Fibroblast of lung (primary cell): ENCODE measurements at regions not wholly inside any gene's neighbourhood (a gene's known extent, or its start where the extent isn't known, plus 50 kb on each side); places are given as distances from the start of the nearest gene placed in this dataset.

ENCODE experiments used
- EZH2 ChIP-seq: IDR thresholded peaks from 2 replicates; pipeline ENCODE4 v1.5.1; 2012; ENCODE audit warnings: low read length, control low read depth, mild to moderate bottlenecking; ENCODE audit errors: missing control alignments
- TF ChIP-seq, protein P1 (sequence below), 2 donors: IDR thresholded peaks in 1 of 2; conservative IDR thresholded peaks in 1 of 2; 1 replicate in 1 of 2; 2 replicates in 1 of 2; pipeline ENCODE4 v1.5.1; 2011 to 2012; ENCODE audit warnings: low read length in 2 of 2, control low read depth in 1 of 2, inconsistent platforms in 1 of 2, low read depth in 1 of 2, mild to moderate bottlenecking in 1 of 2

DNA sequence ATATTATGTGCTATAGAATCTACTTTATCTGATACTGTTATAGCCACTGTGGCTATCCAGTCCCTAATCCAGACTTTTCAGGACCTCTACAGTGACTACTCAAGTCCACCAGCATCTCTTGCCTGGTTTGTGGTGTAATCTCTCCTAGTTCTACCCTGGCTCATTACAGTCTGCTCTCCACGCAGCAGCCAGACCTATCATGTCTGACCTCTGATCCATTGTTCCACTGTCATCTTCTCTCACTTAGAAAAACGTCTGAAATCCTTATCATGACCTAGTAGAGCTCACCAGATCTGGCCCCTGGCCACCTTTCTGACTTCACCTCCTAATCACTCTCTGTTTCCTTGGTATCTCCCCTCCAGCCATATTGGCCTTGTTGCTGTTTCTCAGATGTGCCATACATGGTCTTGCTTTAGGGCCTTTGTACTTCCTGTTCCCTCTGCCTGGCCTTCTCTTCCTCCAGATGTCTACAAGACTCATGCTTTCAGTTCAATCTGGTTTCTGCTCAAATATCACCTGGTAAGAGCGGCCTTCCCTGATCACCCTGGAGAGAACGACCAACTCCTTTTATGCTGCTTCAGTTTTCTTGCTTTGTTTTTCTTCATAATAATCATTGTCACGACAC lies 475.5 kb downstream of the AACS start:
- TF ChIP-seq, protein P1, sequence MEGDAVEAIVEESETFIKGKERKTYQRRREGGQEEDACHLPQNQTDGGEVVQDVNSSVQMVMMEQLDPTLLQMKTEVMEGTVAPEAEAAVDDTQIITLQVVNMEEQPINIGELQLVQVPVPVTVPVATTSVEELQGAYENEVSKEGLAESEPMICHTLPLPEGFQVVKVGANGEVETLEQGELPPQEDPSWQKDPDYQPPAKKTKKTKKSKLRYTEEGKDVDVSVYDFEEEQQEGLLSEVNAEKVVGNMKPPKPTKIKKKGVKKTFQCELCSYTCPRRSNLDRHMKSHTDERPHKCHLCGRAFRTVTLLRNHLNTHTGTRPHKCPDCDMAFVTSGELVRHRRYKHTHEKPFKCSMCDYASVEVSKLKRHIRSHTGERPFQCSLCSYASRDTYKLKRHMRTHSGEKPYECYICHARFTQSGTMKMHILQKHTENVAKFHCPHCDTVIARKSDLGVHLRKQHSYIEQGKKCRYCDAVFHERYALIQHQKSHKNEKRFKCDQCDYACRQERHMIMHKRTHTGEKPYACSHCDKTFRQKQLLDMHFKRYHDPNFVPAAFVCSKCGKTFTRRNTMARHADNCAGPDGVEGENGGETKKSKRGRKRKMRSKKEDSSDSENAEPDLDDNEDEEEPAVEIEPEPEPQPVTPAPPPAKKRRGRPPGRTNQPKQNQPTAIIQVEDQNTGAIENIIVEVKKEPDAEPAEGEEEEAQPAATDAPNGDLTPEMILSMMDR (conservative IDR thresholded peaks at IDR 0.05 in 1 of 2, IDR thresholded peaks at IDR 0.05 in 1 of 2; ENCODE audit: low read depth in 1 of 2, low read length in 2 of 2) = no peak
- TF ChIP-seq EZH2 = no peak
